Activated naive CD8-positive, alpha-beta T cell treated with anti-CD3 and anti-CD28 coated beads, Interleukin-2, amount 10 ng/mL, durations not matched to agents 7 days and 5 days (primary cell): ENCODE measurements at regions not wholly inside any gene's neighbourhood (a gene's known extent, or its start where the extent isn't known, plus 50 kb on each side); places are given as distances from the start of the nearest gene placed in this dataset.

ENCODE experiments used
- ATAC-seq: fragments of 150-1000 bp; cut with Tn5 transposase; one replicate; pipeline ENCODE4 v1.10.0; 2021; ENCODE audit warnings: low read depth, moderate library complexity
- POLR2A ChIA-PET: fragments of 350-600 bp; sonication (Branson Sonifier 250); formaldehyde crosslinking; loops from one replicate; lab custom pipeline; 2021; ENCODE audit warnings: antibody characterized with exemption; lab: Charles Lee
- DNase-seq: peaks from one replicate; pipeline ENCODE4 v3.0.0; 2021
- H3K27ac Mint-ChIP-seq: one replicate; pipeline ENCODE4 v1.8.0; 2022; ENCODE audit warnings: mild to moderate bottlenecking, mixed read lengths
- H3K27me3 Mint-ChIP-seq: one replicate; pipeline ENCODE4 v1.8.0; 2022; ENCODE audit warnings: mild to moderate bottlenecking, moderate library complexity, mixed read lengths
- H3K36me3 Mint-ChIP-seq: one replicate; pipeline ENCODE4 v1.8.0; 2021; ENCODE audit warnings: mild to moderate bottlenecking, mixed read lengths
- H3K4me1 Mint-ChIP-seq: one replicate; pipeline ENCODE4 v1.8.0; 2021; ENCODE audit warnings: mixed read lengths
- H3K4me3 Mint-ChIP-seq: one replicate; pipeline ENCODE4 v1.8.0; 2022; ENCODE audit warnings: mild to moderate bottlenecking, moderate library complexity, mixed read lengths
- H3K9me3 Mint-ChIP-seq: one replicate; pipeline ENCODE4 v1.8.0; 2021; ENCODE audit warnings: mixed read lengths

DNA sequence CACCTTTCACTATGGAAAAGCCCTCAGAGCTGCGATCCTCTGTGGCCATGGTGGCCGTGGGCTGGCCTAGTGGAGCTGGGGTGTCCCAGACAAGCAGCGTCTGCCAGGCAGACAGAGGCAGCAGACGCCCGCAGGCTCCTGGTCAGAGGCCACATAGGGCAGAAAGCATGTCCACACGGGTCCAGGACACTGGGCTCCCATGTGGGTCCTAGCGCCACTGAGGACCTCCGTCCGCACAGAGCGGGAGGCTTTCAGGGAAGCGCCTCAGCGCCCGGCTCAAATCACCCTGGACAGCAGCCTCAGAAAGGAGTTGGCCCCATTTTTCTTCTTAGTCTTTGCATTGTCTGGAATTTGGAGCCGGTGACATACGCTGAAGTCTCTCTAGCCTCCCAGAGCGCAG is 389.7 kb downstream of the BRD1 start:
- Mint-ChIP-seq H3K4me1 (no peaks in the 10 kb centered on the region), H3K27me3 (no peaks in the 10 kb centered on the region), H3K9me3 (no peaks in the 10 kb centered on the region), H3K4me3 (no peak overlapping the region), H3K36me3 (no peaks in the 10 kb centered on the region), H3K27ac (no peak overlapping the region)
- POLR2A ChIA-PET = no interaction called here
- DNase-seq (no peak), ATAC-seq (no peak)

DNA sequence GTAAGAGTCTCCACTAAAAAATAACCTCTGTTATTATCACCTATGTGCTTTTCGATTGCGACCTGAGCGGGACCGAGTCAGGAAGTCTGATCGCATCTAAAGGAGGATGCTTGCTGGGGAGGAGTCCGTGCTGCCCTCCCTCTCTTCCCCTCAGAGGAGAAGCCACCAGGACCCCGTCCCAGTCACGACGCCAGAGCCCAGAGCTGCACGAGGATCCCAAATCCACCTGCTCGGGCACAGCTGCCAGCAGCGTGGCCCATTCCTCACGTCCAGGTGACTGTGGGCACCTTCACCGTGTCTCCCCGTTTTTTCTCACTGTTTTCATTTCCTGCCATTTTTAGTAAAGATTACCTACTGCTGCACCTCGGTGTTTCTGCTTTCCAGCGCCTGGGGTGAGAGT is 390.3 kb downstream of the BRD1 start:
- DNase-seq (no peak), ATAC-seq (no peak)
- Mint-ChIP-seq H3K36me3 (no peaks in the 10 kb centered on the region), H3K27ac (no peak overlapping the region), H3K27me3 (no peaks in the 10 kb centered on the region), H3K9me3 (no peaks in the 10 kb centered on the region), H3K4me3 (no peak overlapping the region), H3K4me1 (no peaks in the 10 kb centered on the region)
- POLR2A ChIA-PET = no interaction called here

DNA sequence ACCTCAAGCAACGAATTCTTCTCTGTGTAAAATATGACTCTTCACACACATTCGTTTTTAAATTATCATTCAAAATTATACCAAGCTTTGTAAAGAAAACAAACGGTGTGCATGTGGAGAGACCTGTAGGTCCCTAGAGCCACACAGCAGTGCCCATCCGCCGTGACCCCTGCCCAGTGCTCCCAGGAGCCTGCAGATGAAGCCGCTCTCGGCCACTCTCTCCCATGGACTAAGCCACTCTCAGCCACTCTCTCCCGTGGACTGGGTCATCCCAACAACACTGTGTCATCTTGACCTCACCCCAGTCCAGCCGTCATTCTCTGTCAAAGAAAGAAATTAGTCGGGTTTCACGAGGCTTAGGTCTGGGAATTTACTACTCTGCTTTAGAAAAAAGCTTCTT is 391.6 kb downstream of the BRD1 start:
- H3K27me3 Mint-ChIP-seq = no peaks in the 10 kb centered on the region
- no peaks in the 10 kb centered on the region for H3K9me3 Mint-ChIP-seq
- no peak overlapping the region for H3K27ac Mint-ChIP-seq
- H3K4me1 Mint-ChIP-seq = no peaks in the 10 kb centered on the region
- ATAC-seq (no peak), DNase-seq (no peak)
- H3K4me3 Mint-ChIP-seq = no peak overlapping the region
- H3K36me3 Mint-ChIP-seq = no peaks in the 10 kb centered on the region
- POLR2A ChIA-PET = no interaction called here

- POLR2A ChIA-PET = no interaction called here
- no peak for ATAC-seq
- no peak for DNase-seq
Observed at GRCh38 chr22:49435596-49435995, 392.1 kb downstream of the BRD1 start.

DNA sequence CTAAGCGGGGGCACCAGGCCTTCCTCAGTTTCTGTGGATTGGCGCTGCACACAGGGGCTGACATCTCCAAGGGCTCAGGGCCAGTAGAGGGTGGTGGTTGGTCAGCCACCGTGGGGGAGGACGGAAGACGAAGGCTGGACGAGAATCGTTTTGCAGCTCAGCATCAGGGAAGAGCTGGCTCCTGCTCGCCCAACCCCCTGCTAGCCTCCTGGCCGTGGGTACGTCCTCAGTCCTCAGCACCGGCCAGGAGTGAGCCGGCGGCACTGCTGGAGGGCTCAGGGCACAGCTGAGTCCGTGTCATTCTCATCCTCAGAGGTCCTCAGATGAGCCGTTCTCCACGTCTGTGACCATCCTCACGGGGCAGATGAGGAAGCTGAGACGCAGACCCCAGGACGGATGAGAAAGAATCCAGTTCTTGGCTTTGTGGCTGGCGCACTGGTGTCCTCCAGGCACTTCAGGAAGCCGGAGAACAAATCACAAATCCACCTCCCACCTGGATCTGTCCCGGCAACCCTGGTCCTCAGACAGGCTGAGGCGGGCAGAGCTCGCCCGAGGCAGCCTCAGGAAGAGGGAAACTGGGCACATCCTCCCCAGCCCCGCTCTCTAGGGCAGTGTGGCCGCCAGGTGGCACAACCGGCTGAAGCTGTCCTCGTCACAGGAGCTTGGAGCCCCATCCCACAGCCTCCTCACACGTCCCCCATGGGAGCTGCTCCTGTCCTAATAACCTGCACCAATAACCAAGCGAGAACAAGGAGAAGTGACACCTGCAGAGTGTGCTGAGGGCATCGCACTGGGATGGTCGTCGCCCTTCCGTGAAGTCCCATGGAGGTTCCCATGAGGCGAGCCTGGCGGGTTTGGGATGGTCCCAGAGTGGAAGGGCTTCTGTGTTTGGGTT is 393.7 kb downstream of the BRD1 start:
- Mint-ChIP-seq H3K4me1 (no peaks in the 10 kb centered on the region), H3K36me3 (no peaks in the 10 kb centered on the region), H3K27ac (no peak overlapping the region), H3K27me3 (no peaks in the 10 kb centered on the region), H3K9me3 (no peaks in the 10 kb centered on the region), H3K4me3 (no peak overlapping the region)
- POLR2A ChIA-PET = no interaction called here
- no peak for ATAC-seq
- DNase-seq = no peak

More at GRCh38 chr22:49435596-49435995, 392.1 kb downstream of the BRD1 start:
- Mint-ChIP-seq H3K27me3 (no peaks in the 10 kb centered on the region), H3K27ac (no peak overlapping the region), H3K4me1 (no peaks in the 10 kb centered on the region), H3K9me3 (no peaks in the 10 kb centered on the region), H3K4me3 (no peak overlapping the region), H3K36me3 (no peaks in the 10 kb centered on the region)

GRCh38 chr22:49432897-49433443 is 394.7 kb downstream of the BRD1 start:
- Mint-ChIP-seq H3K36me3 (no peaks in the 10 kb centered on the region), H3K27ac (no peak overlapping the region), H3K9me3 (no peaks in the 10 kb centered on the region), H3K4me1 (no peaks in the 10 kb centered on the region), H3K4me3 (no peak overlapping the region), H3K27me3 (no peaks in the 10 kb centered on the region)
- POLR2A ChIA-PET = no interaction called here
- no peak for DNase-seq
- no peak for ATAC-seq

DNA sequence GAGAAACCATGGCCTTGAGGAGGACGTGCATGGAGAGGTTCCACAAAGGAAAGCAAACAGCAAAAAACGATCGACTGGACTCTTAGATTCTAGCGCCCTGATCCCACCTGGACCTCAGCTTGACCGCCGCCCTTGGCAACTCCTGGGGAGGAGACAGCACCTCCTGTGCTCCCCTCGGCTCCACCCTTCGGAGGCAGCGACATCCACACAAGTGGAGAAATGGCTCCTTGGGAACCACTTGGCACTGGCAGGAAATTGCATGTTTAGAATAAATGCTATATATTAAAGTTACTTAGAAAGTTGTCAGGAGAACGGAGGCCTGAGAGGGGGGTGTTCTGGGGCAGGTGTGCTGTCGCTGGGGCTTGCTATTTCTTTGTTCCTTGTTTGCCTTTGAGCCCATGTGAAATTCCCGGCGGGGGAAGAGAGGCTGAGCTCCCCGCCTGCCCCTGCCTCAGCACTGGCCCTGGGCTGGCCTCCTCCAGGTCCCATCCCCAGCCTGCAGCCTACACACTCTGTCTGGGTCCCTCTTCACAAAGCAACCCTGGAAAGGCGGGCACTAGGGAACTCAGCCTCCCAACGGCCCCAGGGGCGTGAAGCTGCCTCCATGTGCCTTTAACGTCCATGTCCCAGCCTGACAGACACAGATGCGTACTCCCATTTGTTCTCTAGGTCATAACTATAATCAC is 395.3 kb downstream of the BRD1 start:
- no peak for ATAC-seq
- no peaks in the 10 kb centered on the region for H3K36me3 Mint-ChIP-seq
- no peaks in the 10 kb centered on the region for H3K9me3 Mint-ChIP-seq
- no peak overlapping the region for H3K27ac Mint-ChIP-seq
- no peaks in the 10 kb centered on the region for H3K4me1 Mint-ChIP-seq
- POLR2A ChIA-PET = interaction anchor here (0.6 kb wide), 1 partner anchor 118 kb away, joined by 3 read pairs; no protein-coding TSS in a partner anchor
- no peaks in the 10 kb centered on the region for H3K27me3 Mint-ChIP-seq
- H3K4me3 Mint-ChIP-seq = no peak overlapping the region
- DNase-seq = no peak

DNA sequence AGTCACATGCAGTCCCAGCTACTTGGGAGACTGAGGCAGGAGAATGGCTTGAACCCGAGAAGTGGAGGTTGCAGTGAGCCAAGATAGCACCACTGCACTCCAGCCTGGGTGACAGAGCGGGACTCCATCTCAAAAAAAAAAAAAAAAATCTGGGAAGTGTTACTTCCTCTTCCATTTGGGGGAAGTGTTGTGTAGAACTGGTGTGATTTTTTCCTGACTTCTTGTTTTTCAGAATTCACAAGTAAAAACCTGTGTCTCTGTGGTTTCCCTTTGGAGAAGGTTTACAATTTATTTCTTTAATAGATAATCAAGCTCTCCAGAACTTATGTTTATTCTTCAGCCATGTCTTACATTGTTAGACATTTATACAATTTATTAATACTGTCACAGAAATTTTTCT is 396.1 kb downstream of the BRD1 start:
- ATAC-seq (no peak), DNase-seq (no peak)
- Mint-ChIP-seq H3K36me3 (no peaks in the 10 kb centered on the region), H3K9me3 (no peaks in the 10 kb centered on the region), H3K27me3 (no peaks in the 10 kb centered on the region), H3K4me3 (no peak overlapping the region), H3K4me1 (no peaks in the 10 kb centered on the region), H3K27ac (no peak overlapping the region)
- POLR2A ChIA-PET = interaction anchor here (0.6 kb wide), 1 partner anchor 117 kb away, joined by 3 read pairs; no protein-coding TSS in a partner anchor

DNA sequence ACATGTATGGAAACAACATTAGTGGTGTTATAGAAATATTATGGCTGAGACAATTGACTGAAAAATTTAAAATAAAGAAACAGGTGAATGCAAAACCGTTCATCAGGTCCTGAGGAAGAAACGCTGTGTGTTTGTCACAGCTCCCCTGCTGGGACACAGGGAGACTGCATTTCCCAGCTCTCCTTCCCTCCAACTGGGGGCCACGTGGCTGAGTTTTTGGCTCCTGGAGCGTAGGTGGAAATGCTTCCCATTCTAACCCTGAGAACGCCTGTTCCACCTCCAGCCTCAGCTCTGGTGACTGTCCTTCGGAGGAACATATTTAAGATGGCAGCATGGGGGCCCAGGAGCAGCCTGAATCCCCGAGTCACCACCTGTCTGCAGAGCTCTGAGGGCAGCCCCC is 398.6 kb downstream of the BRD1 start:
- POLR2A ChIA-PET = no interaction called here
- Mint-ChIP-seq H3K27me3 (no peaks in the 10 kb centered on the region), H3K9me3 (no peaks in the 10 kb centered on the region), H3K36me3 (no peaks in the 10 kb centered on the region), H3K4me3 (no peak overlapping the region), H3K4me1 (no peaks in the 10 kb centered on the region), H3K27ac (no peak overlapping the region)
- no peak for DNase-seq
- no peak for ATAC-seq

DNA sequence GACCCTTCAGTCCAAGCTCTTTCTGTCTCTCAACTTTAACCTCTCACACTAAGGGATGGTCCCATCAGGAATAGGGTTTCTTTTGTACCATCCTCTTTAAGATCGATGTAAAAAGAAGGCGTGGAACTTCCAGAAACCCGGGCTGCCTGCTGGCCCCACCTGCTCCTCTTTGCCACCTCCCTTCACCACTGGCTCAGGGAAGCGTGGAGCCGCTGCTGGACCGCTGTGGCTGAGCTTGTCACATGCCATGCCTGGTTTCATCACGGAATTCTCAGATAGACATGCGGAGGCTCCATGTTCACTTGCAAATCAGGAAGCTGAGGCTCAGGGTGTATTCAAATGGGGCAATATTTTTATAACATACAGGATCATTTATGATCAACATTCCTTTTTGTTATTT is 399.7 kb downstream of the BRD1 start:
- H3K27ac Mint-ChIP-seq = no peak overlapping the region
- H3K36me3 Mint-ChIP-seq = no peaks in the 10 kb centered on the region
- H3K9me3 Mint-ChIP-seq = no peaks in the 10 kb centered on the region
- ATAC-seq (no peak), DNase-seq (no peak)
- no peaks in the 10 kb centered on the region for H3K27me3 Mint-ChIP-seq
- no peaks in the 10 kb centered on the region for H3K4me1 Mint-ChIP-seq
- POLR2A ChIA-PET = no interaction called here
- H3K4me3 Mint-ChIP-seq = no peak overlapping the region

DNA sequence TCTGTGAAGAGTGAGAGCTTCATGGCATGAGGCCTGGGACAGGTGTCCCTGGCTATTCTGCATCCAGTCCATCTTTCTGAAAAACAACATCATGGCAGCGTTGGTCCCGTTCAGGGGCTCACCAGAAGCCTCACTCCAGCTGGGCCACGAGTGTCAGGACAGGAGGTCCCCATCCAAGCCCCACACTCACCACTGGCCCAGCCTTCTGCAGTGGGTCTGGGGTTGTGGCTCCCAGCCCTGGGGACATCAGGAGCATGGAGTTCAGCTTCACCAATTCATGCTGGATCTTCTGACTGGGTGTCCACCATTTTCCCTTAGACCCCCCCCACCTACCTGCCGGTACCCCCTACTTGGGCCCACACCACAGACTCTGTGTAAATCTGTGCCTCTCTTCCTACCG is 400.3 kb downstream of the BRD1 start:
- no peaks in the 10 kb centered on the region for H3K27me3 Mint-ChIP-seq
- POLR2A ChIA-PET = no interaction called here
- ATAC-seq (no peak), DNase-seq (no peak)
- H3K4me1 Mint-ChIP-seq = no peaks in the 10 kb centered on the region
- H3K27ac Mint-ChIP-seq = no peak overlapping the region
- H3K4me3 Mint-ChIP-seq = no peak overlapping the region
- H3K9me3 Mint-ChIP-seq = no peaks in the 10 kb centered on the region
- H3K36me3 Mint-ChIP-seq = no peaks in the 10 kb centered on the region

GRCh38 chr22:49426618-49427266 is 400.9 kb downstream of the BRD1 start:
- Mint-ChIP-seq H3K4me1 (no peaks in the 10 kb centered on the region), H3K9me3 (no peaks in the 10 kb centered on the region), H3K27me3 (no peaks in the 10 kb centered on the region), H3K27ac (no peak overlapping the region), H3K4me3 (no peak overlapping the region), H3K36me3 (no peaks in the 10 kb centered on the region)
- ATAC-seq = no peak
- POLR2A ChIA-PET = no interaction called here
- DNase-seq = no peak

GRCh38 chr22:49426098-49426497 is 401.6 kb downstream of the BRD1 start:
- Mint-ChIP-seq H3K27ac (no peak overlapping the region), H3K27me3 (no peaks in the 10 kb centered on the region), H3K4me1 (no peaks in the 10 kb centered on the region), H3K4me3 (no peak overlapping the region), H3K9me3 (no peaks in the 10 kb centered on the region), H3K36me3 (no peaks in the 10 kb centered on the region)
- ATAC-seq = no peak
- DNase-seq = no peak
- POLR2A ChIA-PET = no interaction called here
